ENCODE measurements at regions not wholly inside any gene's neighbourhood (a gene's known extent, or its start where the extent isn't known, plus 50 kb on each side); places are given as distances from the start of the nearest gene placed in this dataset.

DNA sequence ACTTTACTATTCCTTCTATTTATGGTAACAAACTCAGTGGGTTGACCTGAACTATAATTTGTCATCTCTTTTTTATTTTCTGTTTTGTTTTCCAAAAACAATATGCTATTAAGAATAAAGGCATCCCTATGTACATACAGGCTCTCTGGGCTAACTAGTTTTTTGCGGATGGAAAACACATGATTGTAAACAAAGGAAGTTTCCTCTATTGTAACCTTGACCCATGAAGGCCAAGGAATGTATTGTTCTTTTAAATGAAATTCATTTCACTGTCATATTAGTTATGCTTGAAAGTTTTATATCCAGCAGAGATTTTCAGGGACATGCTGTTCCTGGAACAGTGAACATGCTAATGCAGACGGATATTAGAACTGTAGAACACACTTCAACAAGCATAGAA, 705.0 kb upstream of the SEL1L start:
- TF ChIP-seq POLR2A (IDR thresholded peaks at IDR 0.05; ENCODE audit: low read depth, low read length) (no peak), POLR2AphosphoS5 (IDR thresholded peaks at IDR 0.05; ENCODE audit: low read depth, low read length) (no peak), SPI1 (IDR thresholded peaks at IDR 0.05; ENCODE audit: low read depth, low read length) (no peak)

Data from GM12891 (cell line).